CD4-positive, alpha-beta T cell treated with Interleukin-2 at 100 ng/mL for 4 hours (primary cell): ENCODE measurements at regions not wholly inside any gene's neighbourhood (a gene's known extent, or its start where the extent isn't known, plus 50 kb on each side); places are given as distances from the start of the nearest gene placed in this dataset.

ENCODE experiments used
- DNase-seq: peaks from one replicate; pipeline ENCODE4 v3.0.0-alpha.2; 2020; ENCODE audit warnings: low spot score

GRCh38 chr2:54360055-54360792 lies 95.9 kb upstream of the SPTBN1 start:
- DNase-seq = no peak

- no peak for DNase-seq
Observed at GRCh38 chr2:54364409-54364808, 91.7 kb upstream of the SPTBN1 start.

- no peak for DNase-seq
Observed at GRCh38 chr2:54365661-54366060, 90.5 kb upstream of the SPTBN1 start.

- no peak for DNase-seq
Observed at GRCh38 chr2:54366487-54367280, 89.4 kb upstream of the SPTBN1 start.

- no peak for DNase-seq
Observed at GRCh38 chr2:54370405-54371104, 85.6 kb upstream of the SPTBN1 start.

- DNase-seq = no peak
Observed at GRCh38 chr2:54371460-54372065, 84.6 kb upstream of the SPTBN1 start.

GRCh38 chr2:54372361-54372760 lies 83.8 kb upstream of the SPTBN1 start:
- DNase-seq = no peak

GRCh38 chr2:54373855-54374254 lies 82.3 kb upstream of the SPTBN1 start:
- no peak for DNase-seq

GRCh38 chr2:54374591-54375364 lies 81.3 kb upstream of the SPTBN1 start:
- no peak for DNase-seq

GRCh38 chr2:54377451-54377850 lies 78.7 kb upstream of the SPTBN1 start:
- no peak for DNase-seq

GRCh38 chr2:54377901-54378493 lies 78.1 kb upstream of the SPTBN1 start:
- no peak for DNase-seq

- DNase-seq = no peak
Observed at GRCh38 chr2:54380670-54381069, 75.5 kb upstream of the SPTBN1 start.

GRCh38 chr2:54381293-54381692 lies 74.8 kb upstream of the SPTBN1 start:
- DNase-seq = no peak

- DNase-seq = no peak
Observed at GRCh38 chr2:54382601-54383000, 73.5 kb upstream of the SPTBN1 start.

GRCh38 chr2:54384301-54385203 lies 71.6 kb upstream of the SPTBN1 start:
- no peak for DNase-seq

- no peak for DNase-seq
Observed at GRCh38 chr2:54385271-54385670, 70.9 kb upstream of the SPTBN1 start.

GRCh38 chr2:54386585-54386984 lies 69.5 kb upstream of the SPTBN1 start:
- DNase-seq = no peak

- no peak for DNase-seq
Observed at GRCh38 chr2:54387059-54387991, 68.8 kb upstream of the SPTBN1 start.

GRCh38 chr2:54388076-54388475 lies 68.1 kb upstream of the SPTBN1 start:
- no peak for DNase-seq
